GM18519 (cell line): ENCODE measurements at regions not wholly inside any gene's neighbourhood (a gene's known extent, or its start where the extent isn't known, plus 50 kb on each side); places are given as distances from the start of the nearest gene placed in this dataset.

Source experiments
- ATAC-seq: cut with Tn5 transposase; IDR thresholded peaks from one replicate; pipeline ENCODE4 v1.9.1; 2021; ENCODE audit warnings: mild to moderate bottlenecking, moderate library complexity; ENCODE audit not compliant: unreplicated experiment, low FRiP score

DNA sequence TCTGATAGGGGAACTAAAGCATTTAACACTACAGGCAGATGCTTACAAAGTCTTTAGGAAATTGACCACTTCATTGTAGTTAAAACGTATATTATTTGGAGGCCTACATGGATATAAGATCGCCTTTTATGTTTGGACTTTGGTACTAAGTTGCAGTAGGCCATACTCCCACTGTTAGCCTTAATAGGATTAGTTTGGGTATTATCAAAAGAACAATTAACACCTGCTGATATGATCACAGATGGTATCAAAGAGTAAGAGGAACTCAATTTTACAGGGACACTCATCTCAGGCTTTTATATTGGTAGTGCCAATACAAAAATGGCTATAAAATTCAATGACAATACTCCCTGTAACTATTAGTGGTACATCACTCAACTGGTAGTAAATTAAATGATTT is 1183.0 kb downstream of the MAT2B start:
- ATAC-seq = no peak

GRCh38 chr5:164708831-164709230 is 1203.4 kb downstream of the MAT2B start:
- no peak for ATAC-seq

DNA sequence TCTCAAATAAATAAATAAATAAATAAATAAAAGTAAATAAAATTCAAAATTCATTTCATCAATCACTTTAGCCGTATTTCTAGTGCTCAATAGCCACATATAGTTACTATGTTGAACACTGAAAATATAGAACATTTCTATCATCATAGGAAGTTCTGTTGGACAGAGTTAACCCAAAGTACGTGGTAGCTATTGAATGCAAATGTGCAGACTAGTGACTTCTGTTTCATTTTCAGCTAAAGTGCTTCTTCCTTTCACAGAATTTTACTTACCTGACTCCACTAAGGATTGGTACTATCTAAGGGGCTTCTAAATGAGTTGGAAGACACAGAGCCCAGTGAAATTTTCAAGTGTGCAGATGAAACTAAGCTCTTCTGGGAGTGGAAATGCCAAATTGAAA is 1208.3 kb downstream of the MAT2B start:
- ATAC-seq = no peak

- ATAC-seq = no peak
These were observed 1215.7 kb downstream of the MAT2B start for GRCh38 chr5:164721116-164721515.

DNA sequence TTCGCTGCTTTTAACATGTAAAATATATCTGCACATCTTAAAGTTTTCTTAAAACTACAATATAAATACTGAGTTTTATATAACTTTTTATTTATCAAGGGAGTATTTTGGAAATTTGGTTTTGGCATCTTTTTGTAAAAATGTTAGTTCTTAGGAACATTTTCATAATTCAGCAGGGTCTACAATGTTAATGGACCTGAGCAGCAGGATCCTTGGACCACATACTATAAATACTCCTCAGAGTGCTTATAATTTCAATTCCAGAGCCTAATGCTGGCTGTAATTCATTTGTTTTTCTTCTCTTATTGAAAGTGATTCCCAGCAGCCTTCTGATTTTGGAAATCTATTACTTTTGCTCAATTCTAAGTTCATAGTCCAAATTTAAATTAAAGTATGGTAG is 1216.2 kb downstream of the MAT2B start:
- no peak for ATAC-seq

DNA sequence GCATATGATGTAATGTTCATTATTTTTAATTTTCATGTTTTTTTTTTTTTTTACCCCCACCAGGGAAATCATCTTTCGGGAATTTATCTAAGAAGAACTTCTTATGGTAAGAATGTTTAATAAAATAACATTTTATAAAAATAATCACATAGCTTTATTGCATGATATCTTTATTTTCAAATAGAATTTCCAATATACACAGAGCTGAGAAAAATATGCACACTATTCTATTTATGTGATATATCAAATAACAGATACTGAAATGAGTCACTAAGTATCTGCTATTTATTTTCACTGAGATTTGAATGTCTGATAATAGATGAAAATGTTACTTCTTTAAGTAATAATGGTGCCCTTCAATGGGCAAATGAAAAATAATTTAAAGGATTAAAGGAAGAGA is 1217.3 kb downstream of the MAT2B start:
- ATAC-seq = peak; percentile 57

DNA sequence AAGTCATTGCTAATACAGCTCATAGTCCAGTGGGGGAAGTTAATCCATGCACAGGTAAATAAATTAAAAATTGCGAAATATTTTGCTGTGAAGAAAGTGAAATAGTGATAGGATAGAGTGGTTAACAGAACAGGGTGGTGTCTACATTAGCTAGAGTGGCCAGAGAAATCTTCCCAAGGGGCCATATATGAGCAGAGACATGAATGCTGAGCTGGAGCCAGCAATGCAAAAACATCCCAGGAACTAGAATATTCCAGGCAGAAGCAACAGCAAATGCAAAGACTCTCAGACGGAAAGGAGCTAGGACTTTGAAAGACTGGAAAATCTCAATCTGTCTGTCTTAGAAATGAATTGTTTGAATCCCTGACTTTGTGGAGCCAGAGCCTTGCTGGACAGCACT is 1221.6 kb downstream of the MAT2B start:
- ATAC-seq = no peak

DNA sequence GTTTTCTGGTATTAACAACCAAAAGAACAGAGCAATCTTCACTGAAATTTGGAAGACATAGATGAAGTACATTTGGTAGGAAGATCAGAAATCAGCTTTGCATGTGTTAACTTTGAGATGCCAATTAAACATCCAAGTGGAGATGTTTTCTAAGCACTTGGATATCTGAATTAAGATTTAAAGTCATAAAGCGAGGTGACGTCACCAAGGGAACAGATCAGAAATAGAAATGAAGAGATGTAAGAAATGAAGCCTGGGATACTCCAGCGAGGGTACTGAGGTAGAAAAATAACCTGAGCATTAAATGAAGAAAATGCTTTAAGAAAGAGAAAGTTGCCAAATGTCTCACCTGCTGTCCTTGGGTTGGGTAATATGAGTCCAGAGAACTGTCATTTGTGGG is 1223.3 kb downstream of the MAT2B start:
- ATAC-seq = no peak

DNA sequence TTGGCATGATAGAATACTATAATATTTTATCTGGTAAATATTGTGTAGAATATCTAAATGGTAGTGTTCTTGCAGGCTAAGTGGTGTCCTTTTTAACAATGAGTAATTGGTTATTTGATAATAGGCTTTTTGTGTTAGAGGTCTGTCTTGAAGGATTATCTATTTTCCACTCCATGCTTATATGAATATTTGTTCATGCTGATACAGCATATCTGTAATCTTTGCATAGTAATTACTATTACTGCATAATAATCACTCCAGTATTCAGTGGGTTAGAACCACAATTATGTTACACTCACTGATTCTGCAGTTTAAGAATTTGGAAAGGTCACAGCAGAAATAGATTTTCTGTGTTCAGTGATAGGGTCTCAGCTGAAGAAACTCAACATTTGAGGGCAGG is 1229.9 kb downstream of the MAT2B start:
- no peak for ATAC-seq

DNA sequence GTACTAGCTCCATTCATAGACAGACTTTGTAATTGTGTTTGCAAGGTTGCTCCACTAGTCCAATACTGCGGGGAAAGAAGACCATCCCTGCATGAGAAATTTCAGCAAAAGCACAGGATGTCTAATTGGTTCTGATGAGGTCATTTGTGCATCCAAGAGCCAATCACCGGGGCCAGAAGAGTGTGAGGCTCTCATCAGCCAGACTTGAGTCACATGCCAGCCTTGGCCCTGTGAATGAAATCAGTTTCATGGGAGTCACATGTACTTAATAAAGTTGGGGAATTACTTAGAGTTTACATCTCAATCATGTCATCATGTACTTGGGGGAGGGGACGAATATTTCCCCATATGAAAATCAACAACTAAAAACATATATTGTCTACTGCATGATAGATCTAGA is 1236.0 kb downstream of the MAT2B start:
- ATAC-seq = peak; percentile 9

GRCh38 chr5:164742025-164742424 is 1236.6 kb downstream of the MAT2B start:
- ATAC-seq = peak; percentile 96

- no peak for ATAC-seq
These were observed 1241.3 kb downstream of the MAT2B start for GRCh38 chr5:164746723-164747122.

- no peak for ATAC-seq
These were observed 1242.0 kb downstream of the MAT2B start for GRCh38 chr5:164747371-164747770.

DNA sequence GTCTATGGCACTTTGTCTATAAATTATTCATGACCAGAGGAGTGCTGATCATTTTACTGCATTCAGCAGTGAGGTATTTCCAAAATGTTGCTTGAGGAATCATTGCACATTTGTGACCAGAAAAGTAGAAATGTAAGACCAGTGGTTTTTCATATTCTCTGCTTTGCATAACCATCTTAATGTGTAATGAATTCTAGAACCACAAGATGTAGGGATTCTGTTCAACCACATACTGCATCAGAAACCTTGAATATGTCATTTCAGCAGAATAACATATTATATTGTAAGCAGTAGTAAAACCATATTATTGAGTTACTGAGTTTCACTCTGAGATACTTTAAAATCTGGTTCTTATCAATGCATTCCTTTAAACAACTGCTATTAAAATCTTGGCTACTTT is 1243.4 kb downstream of the MAT2B start:
- ATAC-seq = peak; percentile 70

DNA sequence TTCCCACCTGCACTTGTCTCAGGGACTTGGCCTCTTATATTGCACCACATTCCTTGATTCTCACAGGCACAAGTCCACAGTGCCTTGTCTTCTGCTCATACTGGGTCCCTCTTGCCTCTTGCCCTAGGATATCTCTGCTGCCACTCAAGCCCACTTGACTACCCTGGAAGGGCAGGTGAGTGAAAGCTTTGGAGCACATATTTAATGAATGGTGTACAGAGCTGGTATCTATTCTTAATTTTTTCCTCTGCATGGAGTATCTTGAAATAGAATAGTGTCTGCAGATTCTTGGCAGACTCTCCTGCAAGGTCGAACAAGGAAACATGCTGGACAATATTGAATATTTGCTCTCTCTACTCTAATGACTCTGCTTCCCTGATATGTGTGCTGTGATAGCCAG is 1248.0 kb downstream of the MAT2B start:
- ATAC-seq = no peak

DNA sequence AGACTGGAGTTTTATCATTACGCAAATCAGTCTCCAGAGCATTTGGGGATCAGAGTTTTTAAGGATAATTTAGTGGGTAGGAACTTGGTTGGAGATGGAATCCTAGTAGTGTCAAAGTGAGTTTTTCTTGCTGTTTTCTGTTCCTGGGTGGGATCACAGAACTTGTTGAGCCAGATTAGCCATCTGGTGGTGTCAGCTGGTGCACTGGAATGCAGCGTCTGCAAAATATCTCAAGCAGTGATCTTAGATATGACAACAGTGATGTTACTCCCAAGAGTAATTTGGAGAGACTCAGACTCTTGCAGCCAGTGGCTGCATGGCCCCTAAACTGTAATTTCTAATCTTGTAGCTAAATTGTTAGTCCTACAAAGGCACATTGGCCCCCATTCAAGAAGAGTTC is 1257.8 kb downstream of the MAT2B start:
- no peak for ATAC-seq

GRCh38 chr5:164772122-164772521 is 1266.7 kb downstream of the MAT2B start:
- no peak for ATAC-seq

DNA sequence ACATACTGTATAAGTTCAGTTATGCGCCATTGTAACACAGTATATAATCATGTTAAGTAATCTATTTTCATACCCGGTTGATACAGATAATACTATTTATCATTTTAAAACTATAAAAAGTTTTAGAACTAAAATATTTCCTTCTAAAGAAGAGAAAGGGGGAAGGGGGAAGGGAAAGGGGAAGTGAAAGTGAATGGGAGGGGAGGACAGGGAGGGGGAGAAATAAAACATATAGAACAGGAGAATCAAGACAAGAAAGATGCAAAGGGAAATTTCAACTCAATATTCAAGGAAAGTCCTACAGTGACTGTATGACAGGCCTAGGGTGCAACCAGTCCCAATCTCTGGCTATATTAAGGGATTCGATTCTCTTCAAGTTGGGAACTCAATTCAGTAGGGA is 1278.8 kb downstream of the MAT2B start:
- ATAC-seq = no peak

DNA sequence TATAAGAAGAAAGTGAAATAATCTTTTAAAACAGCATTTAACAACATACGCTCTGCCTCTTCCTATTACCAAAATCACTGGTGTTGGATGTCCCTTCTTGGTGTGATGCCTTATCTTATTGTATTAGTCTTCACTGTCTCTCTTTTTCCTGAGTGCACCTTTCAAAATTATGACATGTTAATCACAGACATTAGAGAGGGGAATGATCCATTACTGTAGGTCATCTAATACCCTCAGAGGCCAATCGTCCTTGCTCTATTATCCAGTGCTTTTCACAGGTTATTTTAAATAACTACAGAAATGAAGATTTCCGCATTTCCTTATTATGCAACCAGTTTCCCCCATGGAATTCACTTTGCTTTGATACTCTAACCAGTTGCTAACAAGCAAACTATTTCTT is 1292.7 kb downstream of the MAT2B start:
- no peak for ATAC-seq

DNA sequence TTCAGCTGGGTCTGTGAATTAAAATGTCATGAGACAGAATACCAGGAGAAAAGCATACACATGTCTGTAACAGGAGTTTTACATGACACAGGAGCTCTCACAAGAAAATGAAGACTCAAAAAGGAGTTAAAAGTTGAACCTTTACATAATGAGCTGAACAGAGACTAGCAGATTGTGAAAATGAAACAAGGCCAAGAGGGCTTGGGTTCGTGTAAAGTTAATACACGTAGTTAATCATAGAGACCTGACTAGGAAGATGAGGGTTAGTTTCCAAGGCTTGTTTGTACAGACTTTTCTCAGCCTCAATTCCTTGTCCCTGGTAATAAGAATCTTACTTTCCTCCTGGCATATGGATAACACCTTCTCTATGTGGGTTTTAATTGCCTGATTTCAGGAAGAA is 1294.0 kb downstream of the MAT2B start:
- ATAC-seq = no peak

DNA sequence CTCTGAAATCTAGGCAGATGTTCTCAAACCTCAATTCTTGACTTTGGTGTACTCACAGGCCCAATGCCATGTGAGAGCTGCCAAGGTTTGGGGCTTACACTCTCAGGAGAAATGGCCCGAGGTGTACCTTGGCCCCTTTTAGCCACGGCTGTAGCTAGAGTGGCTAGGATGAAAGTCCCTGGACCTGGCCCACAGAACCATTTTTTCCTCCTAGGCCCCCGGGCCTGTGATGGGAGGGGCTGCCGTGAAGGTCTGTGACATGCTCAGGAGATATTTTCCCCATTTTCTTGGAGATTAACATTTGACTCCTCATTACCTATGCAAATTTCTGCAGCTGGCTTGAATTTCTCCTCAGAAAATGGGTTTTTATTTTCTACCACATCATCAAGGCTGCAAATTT is 1296.5 kb downstream of the MAT2B start:
- ATAC-seq = no peak

- ATAC-seq = peak; percentile 95
These were observed 1304.4 kb downstream of the MAT2B start for GRCh38 chr5:164809821-164810220.

DNA sequence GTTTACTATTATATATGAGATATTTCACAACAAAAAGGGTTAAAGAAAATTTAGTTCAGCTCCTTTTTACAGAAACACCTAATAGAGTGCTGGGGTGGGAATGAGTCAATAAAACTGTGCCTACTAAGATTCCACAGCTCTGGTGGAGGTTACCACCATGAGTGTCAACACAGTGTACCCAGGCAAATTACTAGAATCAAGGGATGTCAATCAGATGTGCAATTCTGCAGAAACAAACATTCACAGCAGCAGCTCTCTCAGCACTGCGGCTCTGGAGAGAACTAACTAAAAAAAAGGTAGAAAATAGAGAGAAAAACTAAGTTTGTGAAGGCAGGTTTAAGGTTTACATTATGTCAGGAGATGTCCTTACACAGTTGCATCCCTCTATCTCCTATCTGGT is 1313.0 kb downstream of the MAT2B start:
- ATAC-seq = no peak

- ATAC-seq = no peak
These were observed 1319.3 kb downstream of the MAT2B start for GRCh38 chr5:164824671-164825070.
